Astrocyte of the spinal cord (primary cell): ENCODE measurements at regions not wholly inside any gene's neighbourhood (a gene's known extent, or its start where the extent isn't known, plus 50 kb on each side); places are given as distances from the start of the nearest gene placed in this dataset.
"Not testable (repeated sequence)": the region's sequence is repeated elsewhere in the genome, so short reads cannot be mapped to it uniquely, and the experiment has no call there.

ENCODE experiments used
- DNase-seq: peaks from one replicate; pipeline ENCODE4 v3.0.0; 2011; ENCODE audit warnings: low read depth, low spot score
- H3K4me3 ChIP-seq: 2 replicates; pipeline ENCODE4 v1.5.1; 2011; ENCODE audit warnings: low read depth, mild to moderate bottlenecking, low read length, moderate library complexity
- CTCF ChIP-seq: IDR thresholded peaks from 2 replicates; pipeline ENCODE4 v1.5.1; 2012; ENCODE audit warnings: low read depth, mild to moderate bottlenecking, low read length, inconsistent platforms
- in situ Hi-C: cut with HindIII; loops from 2 replicates; pipeline ENCODE4 v1.10.0; 2017; ENCODE audit warnings: low sequenced_read_pairs

GRCh38 chr1:208343226-208343625, 99.0 kb upstream of the PLXNA2 start:
- no peak overlapping the region for H3K4me3 ChIP-seq
- in situ Hi-C loops, result no loop called here
- no peak for DNase-seq
- TF ChIP-seq CTCF, result no peak

- in situ Hi-C loops, result no loop called here
These were observed 100.1 kb upstream of the PLXNA2 start for GRCh38 chr1:208344202-208344857.

GRCh38 chr1:208347191-208347590, 103.0 kb upstream of the PLXNA2 start:
- in situ Hi-C loops, result no loop called here
- TF ChIP-seq CTCF, result no peak

More at GRCh38 chr1:208344202-208344857, 100.1 kb upstream of the PLXNA2 start:
- no peak for DNase-seq
- TF ChIP-seq CTCF, result no peak
- H3K4me3 ChIP-seq, result no peak overlapping the region

GRCh38 chr1:208349694-208350330, 105.6 kb upstream of the PLXNA2 start:
- H3K4me3 ChIP-seq, result no peak overlapping the region
- in situ Hi-C loops, result no loop called here
- no peak for TF ChIP-seq CTCF
- DNase-seq, result no peak

More at GRCh38 chr1:208347191-208347590, 103.0 kb upstream of the PLXNA2 start:
- no peak overlapping the region for H3K4me3 ChIP-seq
- no peak for DNase-seq

GRCh38 chr1:208350815-208351214, 106.6 kb upstream of the PLXNA2 start:
- H3K4me3 ChIP-seq, result no peak overlapping the region
- DNase-seq, result no peak
- no peak for TF ChIP-seq CTCF

GRCh38 chr1:208351838-208352237, 107.7 kb upstream of the PLXNA2 start:
- H3K4me3 ChIP-seq, result no peak overlapping the region
- in situ Hi-C loops, result no loop called here
- no peak for TF ChIP-seq CTCF
- DNase-seq, result no peak

More at GRCh38 chr1:208350815-208351214, 106.6 kb upstream of the PLXNA2 start:
- in situ Hi-C loops, result no loop called here

- in situ Hi-C loops, DNase-seq, H3K4me3 ChIP-seq: not testable (repeated sequence)
These were observed 109.6 kb upstream of the PLXNA2 start for GRCh38 chr1:208353797-208354196.
